ELF-1 (cell line): ENCODE measurements at regions not wholly inside any gene's neighbourhood (a gene's known extent, or its start where the extent isn't known, plus 50 kb on each side); places are given as distances from the start of the nearest gene placed in this dataset.
"Not testable (repeated sequence)": the region's sequence is repeated elsewhere in the genome, so short reads cannot be mapped to it uniquely, and the experiment has no call there.

Experiments
- DNase-seq: peaks from one replicate; pipeline ENCODE4 v3.0.0-alpha.2; 2016; ENCODE audit warnings: low read depth, low spot score

DNA sequence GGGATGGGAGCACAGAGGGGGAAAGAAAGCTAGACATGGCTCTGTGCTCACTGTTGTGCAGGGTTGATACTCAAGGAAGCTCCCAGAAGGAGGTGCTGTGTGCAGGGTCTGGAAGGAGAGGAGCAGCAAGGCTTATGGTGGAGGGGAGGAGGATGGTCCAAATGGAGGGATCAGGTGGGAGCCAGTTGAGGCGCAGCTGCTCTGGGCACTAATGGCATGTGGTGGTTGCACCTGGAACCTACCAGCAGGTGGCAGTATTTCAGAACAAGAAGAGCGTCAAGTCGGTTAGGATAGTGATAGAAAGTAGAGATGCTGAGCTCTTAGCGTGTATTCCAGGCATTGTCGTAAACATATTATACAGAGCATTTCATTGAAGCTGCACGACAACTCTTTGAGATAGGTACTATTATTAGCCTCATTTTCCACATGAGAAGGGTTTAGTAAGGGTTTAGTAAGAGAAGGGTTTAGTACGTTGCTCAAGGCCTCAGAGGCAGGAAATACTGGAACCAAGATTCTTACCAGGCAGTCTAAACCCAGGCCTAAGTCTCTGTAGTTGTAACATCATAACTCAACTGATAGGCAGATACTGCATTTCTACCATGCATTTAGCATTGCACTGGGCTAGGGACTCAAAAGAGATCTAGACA, 223.7 kb downstream of the CYP26B1 start:
- DNase-seq = peak; percentile 89

DNA sequence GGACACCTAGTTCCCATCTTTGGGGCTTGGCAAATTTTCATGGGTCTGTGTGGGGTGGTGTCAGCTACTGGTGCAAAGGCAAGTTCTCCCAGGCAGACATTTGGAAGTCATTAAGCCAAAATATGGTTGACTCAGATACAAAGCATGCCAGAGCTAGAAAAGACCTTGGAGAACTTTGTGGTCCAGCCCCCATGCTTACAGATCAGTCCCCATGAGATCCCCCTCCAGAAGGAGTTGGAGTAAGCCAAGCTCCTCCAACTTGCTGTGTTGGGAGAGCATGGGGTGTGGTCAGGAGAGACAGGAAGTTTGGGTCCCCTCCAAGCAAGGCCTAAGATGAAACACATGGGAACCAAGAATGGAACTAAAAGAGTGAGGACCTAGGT, 224.5 kb downstream of the CYP26B1 start:
- no peak for DNase-seq

DNA sequence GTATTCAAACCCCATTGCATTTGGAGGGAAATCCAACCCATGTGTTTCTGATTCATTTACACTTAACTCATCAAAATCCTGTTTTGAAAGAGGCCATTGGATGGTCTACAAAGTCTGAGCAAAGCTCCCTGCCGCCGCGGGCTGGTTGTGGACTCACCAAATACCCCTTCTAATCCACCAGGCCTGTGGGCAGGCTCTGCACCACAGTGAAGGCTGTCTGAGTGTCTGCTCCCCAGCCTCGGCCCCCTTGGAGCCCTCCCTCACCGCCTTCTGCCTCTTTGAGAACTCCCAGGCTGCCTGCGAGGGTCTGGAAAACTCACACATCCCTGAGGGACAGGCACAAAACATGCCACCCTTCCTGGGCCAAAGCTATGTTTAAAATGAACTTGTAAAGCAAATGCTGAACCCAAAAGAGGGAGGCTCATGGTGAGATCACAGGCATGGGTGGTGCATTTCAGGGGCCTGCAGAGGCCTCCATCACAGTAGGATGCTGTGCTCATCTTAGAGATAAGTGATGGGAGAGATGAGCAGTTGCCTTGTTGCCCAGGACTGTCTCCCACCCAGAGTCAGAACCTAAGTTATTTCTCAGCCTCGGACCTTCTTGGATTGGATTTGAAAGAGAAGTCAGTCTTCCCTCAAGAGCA, 225.0 kb downstream of the CYP26B1 start:
- no peak for DNase-seq

DNA sequence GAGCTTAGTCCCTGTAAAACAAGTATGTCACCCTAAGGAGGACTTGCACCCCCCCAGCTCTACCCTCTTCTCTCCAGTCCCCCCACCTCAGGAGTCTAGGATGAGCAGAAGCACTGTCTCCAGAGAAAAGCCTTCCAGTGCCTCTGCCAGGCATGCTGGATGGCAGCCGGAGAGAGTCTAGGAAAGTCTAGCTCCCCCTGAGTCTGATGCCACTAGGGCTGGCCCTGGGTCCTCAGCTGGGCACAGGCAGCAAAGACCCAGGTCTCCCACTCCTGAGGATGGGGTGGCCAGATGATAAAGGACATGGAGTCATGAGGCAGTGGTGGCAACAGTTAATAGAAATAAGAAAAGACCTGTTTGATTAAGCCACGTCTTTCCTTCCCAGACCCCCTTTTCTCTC, 225.6 kb downstream of the CYP26B1 start:
- no peak for DNase-seq

DNA sequence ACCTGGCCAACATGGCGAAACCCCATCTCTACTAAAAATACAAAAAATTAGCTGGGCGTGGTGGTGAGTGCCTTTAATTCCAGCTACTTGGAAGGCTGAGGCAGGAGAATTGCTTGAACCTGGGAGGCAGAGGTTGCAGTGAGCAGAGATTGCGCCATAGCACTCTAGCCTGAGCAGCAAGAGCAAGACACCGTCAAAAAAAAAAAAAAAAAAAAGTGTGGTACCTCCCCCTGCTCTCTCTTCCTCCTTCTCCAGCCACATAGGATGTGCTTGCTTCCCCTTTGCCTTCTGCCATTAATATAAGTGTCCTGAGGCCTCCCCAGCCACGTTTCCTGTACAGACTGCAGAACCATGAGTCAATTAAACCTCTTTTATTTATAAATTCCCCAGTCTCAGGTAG, 226.8 kb downstream of the CYP26B1 start:
- DNase-seq = not testable (repeated sequence)

DNA sequence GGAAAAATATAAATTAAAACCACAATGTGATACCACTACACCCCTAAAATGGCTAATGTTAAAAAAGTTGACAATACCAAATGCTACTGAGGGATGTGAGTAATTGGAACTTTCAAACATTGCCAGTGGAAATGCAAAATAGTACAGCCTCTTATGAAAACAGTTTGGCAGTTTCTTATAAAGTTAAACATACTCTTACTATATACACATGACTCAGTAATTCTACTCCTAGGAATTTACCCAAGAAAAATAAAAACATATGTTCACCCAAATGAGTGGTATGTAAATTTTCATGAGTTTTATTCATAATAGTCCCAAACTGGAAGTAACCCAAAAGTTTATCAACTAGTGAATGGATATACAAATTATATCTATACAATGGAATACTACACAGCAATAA, 228.0 kb downstream of the CYP26B1 start:
- no peak for DNase-seq

DNA sequence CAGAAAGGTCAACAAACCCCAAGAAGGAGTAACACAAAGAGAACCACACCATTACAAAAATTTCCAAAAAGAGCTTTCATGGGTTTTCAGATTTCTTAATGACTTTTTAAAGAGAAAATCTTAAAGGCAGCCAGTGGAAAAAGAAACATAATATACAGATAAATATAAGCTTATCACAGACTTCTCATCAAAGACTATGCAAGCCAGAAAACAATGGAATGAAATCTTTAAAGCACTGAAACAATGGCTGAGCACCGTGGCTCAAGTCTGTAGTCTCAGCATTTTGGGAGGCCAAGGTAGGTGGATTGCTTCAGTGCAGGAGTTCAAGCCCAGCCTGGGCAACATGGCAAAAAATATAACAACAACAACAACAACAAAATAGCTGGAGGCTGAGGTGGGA, 237.4 kb downstream of the CYP26B1 start:
- DNase-seq = no peak

DNA sequence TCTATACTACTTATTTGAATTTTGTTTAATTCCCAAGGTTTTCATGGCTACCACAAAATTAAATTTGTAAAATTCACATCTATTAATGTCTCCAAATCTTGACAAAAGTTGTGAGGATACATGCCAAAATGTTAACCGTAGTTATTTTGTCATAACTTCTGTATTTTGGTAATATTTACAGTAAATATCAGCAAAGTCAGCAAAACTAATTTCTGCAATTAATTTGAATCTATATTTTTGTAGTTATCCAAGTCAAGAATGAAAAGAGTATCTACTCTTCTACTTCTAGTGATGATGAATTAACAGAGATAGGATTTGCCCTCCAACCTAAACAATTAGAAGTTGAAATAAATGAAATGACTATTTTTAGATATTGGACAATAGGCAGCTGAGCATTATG, 238.9 kb downstream of the CYP26B1 start:
- no peak for DNase-seq

DNA sequence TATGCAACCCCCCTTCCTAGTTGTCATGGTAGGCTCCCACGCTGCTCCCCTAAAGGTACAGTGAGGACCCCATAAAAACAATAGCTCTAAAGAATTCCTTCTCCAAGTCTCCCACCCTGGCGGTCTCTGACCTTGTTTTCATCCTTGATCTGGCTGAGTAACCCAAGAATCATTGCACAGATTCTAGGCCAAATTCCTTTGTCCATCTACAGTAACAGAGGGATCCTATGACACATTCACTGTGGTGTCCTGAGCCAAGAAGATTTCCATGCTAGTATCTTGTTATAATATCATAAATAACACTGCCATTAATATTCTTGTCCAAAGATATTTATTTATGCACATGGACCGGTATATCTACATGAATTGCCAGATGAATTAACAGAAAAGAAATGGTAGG, 240.2 kb downstream of the CYP26B1 start:
- DNase-seq = no peak

DNA sequence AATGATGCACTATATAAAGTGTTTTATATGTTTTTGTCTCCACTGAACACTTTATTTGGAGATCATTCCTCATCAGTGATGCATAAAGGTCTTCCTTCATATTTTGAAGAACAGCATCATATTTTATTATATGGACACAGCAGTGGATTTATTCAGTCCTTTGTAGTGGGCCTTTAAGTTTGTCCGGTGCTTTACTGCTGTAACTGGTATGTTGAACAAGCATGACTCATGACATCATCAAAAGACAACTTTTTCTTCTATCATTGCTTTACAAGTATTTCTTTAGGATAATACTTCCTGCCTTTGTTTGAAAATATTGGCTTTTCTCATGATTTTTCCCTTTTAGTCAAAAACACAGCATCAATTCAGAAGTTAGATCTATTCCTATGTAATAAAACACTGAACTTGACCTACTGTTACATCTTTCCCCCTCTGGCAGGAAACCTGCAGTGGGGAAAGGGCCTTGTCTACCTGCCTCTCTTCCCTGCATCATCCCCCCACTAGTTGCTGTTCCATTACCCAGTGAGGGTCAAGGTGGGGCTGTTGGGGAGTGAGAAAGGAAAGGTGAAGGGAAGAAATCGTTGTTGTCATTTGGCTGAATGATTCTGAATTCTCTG, 241.2 kb downstream of the CYP26B1 start:
- no peak for DNase-seq

DNA sequence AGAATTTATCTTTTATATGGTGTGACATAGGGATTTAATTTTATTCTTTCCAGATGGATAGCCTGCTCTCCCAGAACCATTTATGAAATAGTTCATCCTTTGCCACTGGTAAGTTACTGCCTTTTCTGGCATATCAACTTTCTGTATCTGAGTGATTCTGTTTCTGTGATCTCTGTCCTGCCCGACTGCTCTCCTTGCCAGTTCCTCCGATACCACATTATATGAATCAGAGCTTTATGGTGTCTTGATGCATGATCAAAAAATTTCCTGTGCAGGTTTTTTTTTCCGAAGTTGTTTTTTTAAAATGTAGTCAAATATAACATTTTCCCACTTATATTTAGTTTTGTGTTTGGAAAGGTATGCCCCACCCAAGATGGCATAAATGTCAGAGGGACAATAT, 242.5 kb downstream of the CYP26B1 start:
- DNase-seq = no peak

DNA sequence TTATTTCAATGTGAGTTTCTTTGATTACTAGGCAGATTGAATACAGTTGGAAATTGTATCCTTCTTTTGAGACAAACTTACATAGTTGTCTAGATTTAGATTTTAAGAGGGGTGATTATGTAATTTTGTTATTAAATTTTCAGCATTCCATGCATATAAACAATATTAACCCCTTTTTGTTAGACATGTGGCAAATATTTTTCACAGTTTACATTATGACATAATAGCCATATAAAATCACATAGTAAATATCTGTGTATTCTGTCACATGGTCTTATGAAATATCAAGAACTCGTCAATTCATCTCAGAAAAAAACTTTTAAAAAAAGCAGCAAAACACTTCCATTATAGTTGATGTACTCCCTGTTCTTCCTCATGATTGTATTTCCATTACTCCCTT, 243.8 kb downstream of the CYP26B1 start:
- no peak for DNase-seq

DNA sequence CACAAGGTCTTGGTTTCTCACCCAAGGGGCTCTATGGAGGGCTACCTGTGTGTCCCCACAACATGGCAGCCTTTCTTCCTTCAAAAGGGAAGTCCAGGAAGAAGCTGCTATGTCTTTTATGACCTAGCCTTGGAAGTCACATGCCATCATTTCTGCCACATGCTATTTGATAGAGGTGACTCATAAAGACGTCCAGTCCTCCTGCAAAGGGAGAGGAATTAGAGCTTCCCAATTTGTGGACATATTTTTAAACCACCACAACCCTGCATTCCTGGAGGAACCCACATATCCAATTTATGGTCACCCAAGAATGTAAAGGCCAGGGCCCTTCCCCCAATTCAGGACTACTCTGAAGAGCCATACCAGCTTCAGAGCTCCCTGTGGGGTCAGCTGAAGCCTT, 246.2 kb downstream of the CYP26B1 start:
- DNase-seq = no peak

DNA sequence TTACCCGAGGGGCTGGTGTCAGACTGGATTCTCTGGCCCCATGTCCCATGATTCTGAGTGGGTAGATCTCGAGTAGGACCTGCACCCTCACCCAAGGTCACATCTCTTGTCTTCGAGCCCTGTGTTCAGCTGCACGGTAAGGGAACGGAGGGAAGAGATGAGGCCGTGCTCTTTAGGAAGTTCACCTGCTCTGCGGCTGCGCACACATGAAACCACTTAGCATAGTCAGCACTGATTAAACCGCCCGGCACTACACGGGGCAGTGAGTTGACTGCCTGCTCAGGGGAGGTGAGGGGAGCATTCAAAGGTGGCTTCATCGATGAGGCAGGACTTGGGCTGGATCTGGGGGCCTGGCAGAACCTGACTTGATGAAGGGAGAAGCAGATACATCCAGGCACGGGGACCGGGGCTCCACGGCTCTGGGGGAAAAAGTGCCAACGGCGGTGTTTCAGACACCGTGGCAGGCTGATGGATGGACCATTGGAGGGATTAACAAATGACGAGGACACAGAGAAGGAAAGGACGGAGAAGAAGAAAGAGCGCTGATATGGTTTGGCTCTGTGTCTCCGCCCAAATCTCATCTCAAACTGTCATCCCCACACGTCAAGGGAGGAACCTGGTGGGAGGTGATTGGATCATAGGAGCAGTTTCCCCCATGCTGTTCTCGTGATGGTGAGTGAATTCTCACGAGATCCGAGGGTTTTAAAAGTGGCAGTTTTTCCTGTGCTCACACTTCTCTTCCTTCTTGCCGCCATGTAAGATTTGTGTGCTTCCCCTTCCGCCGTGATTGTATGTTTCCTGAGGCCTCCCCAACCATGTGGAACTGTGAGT, 248.6 kb downstream of the CYP26B1 start:
- DNase-seq = no peak

DNA sequence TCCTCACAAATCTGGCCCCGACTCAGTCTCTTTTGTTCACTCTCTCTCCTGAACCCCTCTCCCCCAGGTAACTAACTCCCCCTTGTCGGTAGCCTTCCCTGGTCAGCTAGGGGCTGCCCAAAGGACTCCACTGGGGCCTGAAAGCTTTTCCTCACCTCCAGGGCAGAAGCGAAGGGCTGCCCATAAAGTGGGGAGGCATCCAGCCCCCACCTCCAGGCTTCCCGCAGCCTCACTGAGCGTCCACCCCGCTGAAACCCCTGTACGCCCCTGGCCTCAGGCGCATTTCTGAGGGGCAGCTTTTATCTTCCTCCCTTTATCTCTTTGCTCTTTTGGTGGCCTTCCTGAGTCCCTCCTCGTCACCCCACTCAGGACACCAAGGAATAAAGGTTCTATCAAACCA, 249.3 kb downstream of the CYP26B1 start:
- no peak for DNase-seq

DNA sequence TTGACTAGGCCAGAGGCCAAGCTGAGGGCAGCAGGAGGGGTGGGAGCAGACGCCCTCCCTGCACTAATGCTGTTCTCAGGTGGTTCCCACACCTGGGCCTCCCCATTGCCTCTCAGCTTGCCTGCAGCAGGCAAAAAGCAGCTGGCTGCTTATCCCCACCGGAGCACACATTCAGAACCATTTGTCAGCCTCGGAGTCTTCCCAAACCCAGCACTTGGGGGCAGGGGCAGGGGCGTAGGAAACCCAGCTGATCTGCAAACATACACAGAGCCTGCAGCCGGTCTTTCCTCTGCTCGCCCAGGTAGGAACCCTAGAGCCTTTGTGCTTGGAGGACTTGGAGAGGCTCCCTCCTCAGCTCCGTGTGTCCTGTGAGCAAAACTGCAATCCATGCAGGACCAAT, 249.8 kb downstream of the CYP26B1 start:
- no peak for DNase-seq

DNA sequence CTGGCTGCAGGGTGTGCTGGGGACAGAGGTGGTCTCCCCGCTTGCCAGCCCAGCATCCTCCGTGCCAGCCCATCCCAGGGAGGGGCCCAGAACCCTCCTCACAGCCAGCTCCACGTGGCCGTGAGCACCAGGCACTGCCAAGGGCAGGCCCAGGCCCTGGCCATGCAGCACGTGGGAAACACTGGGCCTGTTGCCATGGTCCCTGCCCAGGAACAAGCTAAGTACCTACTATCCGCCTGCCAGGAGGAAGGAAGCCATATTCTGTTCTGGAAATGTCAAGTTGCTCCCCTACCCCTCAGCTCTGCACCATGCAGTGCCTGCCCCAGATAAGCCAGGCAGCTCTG, 250.6 kb downstream of the CYP26B1 start:
- DNase-seq = no peak

DNA sequence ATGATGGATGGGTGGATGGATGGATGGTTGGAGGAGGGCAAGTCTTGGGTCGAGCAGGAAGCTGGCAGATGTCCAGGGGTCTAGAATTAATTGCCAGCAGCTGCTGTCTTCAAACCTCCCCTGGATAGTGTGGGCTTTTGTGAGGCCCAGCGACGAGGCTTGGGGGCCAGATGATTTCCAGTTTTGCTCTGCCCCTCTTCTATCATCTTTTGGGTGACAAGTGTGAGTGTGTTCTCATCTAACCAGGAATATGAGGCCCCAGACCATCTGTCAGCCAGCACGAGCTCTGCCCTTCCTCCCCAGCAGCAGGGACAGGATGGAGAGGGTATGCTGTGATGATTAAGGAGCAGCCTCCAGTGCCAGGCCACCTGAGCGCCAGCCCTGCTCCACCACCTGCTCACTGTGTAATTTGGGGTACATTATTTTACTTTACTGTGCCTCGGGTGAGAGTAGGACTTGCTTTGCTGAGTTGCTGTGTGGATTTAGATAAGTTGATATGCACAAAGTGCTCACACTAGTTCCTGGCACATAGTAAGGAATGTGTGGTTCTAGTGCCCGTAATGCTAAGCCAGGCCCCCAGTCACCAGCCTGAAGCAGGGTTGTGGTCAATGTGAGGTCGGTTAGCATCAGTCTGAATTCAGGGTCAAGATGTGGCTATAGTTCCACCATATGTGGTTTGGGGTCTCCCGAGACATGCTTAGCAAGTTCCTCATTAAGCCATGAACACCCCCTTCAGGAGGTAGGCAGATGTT, 251.1 kb downstream of the CYP26B1 start:
- no peak for DNase-seq

DNA sequence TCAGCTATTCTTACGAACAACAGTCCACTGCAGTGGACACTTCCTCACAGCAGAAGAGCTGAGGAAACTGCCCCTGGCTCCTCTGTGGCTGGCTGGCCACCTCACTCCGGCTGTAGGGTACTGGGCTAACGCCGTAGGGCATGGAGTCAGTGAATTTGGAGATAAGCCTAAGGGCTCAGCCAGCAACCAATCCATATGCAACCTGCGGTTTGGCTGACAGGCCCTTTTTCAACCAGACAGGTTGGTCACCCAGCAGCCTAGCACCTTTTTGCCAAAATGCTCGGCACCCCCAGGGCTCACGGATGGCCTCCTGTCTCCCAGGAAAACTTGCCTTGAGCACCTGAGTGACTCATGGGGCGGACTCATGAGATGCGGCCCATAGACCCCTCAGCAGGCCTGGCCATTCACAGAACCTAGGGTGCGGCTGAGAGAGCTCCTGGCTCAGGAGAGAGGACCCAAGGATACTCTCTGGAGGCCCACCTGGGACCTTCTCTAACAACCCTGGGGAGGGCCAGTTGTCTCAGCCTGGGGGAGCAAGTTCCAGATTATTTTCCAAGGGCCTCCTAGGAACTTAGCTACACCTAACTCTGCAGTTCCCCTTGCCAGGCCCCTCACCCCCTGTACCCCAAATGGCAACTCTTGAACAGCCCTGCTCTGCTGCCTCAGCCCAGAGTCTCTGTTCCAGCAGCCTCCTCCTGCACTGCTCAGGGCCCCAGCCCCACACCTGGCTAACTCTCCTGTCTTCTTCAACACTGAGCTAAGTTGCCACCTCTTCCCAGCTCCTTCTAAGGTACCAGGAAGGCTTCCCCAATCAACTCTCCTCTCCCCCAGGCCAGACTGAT, 252.1 kb downstream of the CYP26B1 start:
- DNase-seq = peak; percentile 53

DNA sequence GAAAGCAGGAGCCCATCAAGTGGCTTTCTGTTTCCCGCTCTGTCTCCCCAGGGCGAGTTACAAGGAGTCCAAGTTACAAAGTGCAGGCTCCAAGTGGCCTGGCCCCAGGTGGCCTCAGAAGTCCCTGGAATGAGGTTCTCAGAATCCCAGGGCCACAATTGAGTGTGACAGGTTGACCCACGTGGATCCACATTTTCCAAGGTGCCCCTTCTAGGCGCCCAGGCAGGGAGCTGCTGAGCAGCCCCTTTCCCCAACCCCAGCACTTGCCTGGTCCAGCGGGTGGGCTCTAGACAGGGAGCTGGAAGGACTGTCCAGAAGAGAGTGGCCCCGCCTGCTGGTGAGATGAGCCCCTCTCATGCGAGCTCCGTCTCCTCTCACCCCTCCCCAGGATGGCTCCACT, 253.4 kb downstream of the CYP26B1 start:
- peak; percentile 32 for DNase-seq

DNA sequence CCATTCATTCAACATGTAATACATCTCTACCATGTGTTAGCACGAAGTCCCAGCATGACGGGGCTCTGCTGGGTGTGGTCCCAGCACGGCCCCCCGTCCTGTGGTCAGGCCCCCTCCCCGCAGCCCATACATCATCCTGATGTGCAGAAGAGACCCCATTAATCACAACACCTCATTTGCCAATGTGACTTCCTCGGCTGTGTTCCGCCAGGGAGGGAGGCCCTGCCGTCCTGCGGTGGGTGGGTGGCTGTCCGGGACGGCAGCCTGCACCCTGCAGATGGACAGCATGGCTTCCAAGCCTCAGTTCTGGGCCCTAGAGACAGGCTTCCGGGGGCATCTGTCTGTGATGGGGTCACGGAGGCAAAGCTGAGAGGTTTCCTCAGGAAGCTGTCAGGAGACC, 254.0 kb downstream of the CYP26B1 start:
- DNase-seq = no peak
